ENCODE measurements at regions not wholly inside any gene's neighbourhood (a gene's known extent, or its start where the extent isn't known, plus 50 kb on each side); places are given as distances from the start of the nearest gene placed in this dataset.
A peak's percentile ranks its signal among the peaks of the same experiment; 100 is the strongest.
"Not testable (repeated sequence)": the region's sequence is repeated elsewhere in the genome, so short reads cannot be mapped to it uniquely, and the experiment has no call there.

GRCh38 chrX:1103360-1103759 is 109.1 kb downstream of the CRLF2 start:
- no peak for DNase-seq (ENCODE audit: low read depth)

GRCh38 chrX:1102786-1103185 is 109.7 kb downstream of the CRLF2 start:
- no peak for DNase-seq (ENCODE audit: low read depth)

- not testable (repeated sequence) for DNase-seq (ENCODE audit: low read depth)
Measured at GRCh38 chrX:1102221-1102620, 110.2 kb downstream of the CRLF2 start.

GRCh38 chrX:1099146-1099770 is 113.2 kb downstream of the CRLF2 start:
- no peak for DNase-seq (ENCODE audit: low read depth)

GRCh38 chrX:1097328-1097727 is 115.1 kb downstream of the CRLF2 start:
- no peak for DNase-seq (ENCODE audit: low read depth)

- no peak for DNase-seq (ENCODE audit: low read depth)
Measured at GRCh38 chrX:1094566-1095333, 117.7 kb downstream of the CRLF2 start.

- no peak for DNase-seq (ENCODE audit: low read depth)
Measured at GRCh38 chrX:1093586-1094421, 118.6 kb downstream of the CRLF2 start.

- DNase-seq (ENCODE audit: low read depth), result peak; percentile 39
Measured at GRCh38 chrX:1093121-1093520, 119.3 kb downstream of the CRLF2 start.

- DNase-seq (ENCODE audit: low read depth), result peak; percentile 85
Measured at GRCh38 chrX:1086444-1087409, 125.7 kb downstream of the CRLF2 start.

GRCh38 chrX:1085871-1086270 is 126.6 kb downstream of the CRLF2 start:
- not testable (repeated sequence) for DNase-seq (ENCODE audit: low read depth)

- no peak for DNase-seq (ENCODE audit: low read depth)
Measured at GRCh38 chrX:1084689-1085088, 127.8 kb downstream of the CRLF2 start.

GRCh38 chrX:1076871-1077651 is 135.4 kb downstream of the CRLF2 start:
- DNase-seq (ENCODE audit: low read depth), result no peak

GRCh38 chrX:1075741-1076140 is 136.7 kb downstream of the CRLF2 start:
- no peak for DNase-seq (ENCODE audit: low read depth)

GRCh38 chrX:1075156-1075555 is 137.3 kb downstream of the CRLF2 start:
- DNase-seq (ENCODE audit: low read depth), result no peak

- DNase-seq (ENCODE audit: low read depth), result no peak
Measured at GRCh38 chrX:1074755-1075154, 137.7 kb downstream of the CRLF2 start.

- no peak for DNase-seq (ENCODE audit: low read depth)
Measured at GRCh38 chrX:1074172-1074571, 138.3 kb downstream of the CRLF2 start.

GRCh38 chrX:1072637-1073377 is 139.6 kb downstream of the CRLF2 start:
- peak; percentile 19 for DNase-seq (ENCODE audit: low read depth)

- DNase-seq (ENCODE audit: low read depth), result no peak
Measured at GRCh38 chrX:1071351-1071750, 141.1 kb downstream of the CRLF2 start.

- no peak for DNase-seq (ENCODE audit: low read depth)
Measured at GRCh38 chrX:1062351-1062750, 150.1 kb downstream of the CRLF2 start.

- DNase-seq (ENCODE audit: low read depth), result no peak
Measured at GRCh38 chrX:1060562-1060960, 151.9 kb downstream of the CRLF2 start.

All from Daoy (cell line).